HG02885 (cell line): ENCODE measurements at regions not wholly inside any gene's neighbourhood (a gene's known extent, or its start where the extent isn't known, plus 50 kb on each side); places are given as distances from the start of the nearest gene placed in this dataset.
A peak's percentile ranks its signal among the peaks of the same experiment; 100 is the strongest.

Experiments
- ATAC-seq: cut with Tn5 transposase; IDR thresholded peaks from one replicate; pipeline ENCODE4 v1.9.1; 2021; ENCODE audit warnings: mild to moderate bottlenecking; ENCODE audit not compliant: unreplicated experiment, poor library complexity

GRCh38 chr21:27722095-27722494 lies 755.2 kb upstream of the ADAMTS5 start:
- ATAC-seq, result no peak

- no peak for ATAC-seq
Measured at GRCh38 chr21:27721675-27722074, 754.8 kb upstream of the ADAMTS5 start.

- ATAC-seq, result no peak
Measured at GRCh38 chr21:27719226-27719625, 752.3 kb upstream of the ADAMTS5 start.

GRCh38 chr21:27715131-27715530 lies 748.2 kb upstream of the ADAMTS5 start:
- ATAC-seq, result no peak

GRCh38 chr21:27713154-27714109 lies 746.5 kb upstream of the ADAMTS5 start:
- no peak for ATAC-seq

GRCh38 chr21:27704567-27705166 lies 737.8 kb upstream of the ADAMTS5 start:
- ATAC-seq, result no peak

- ATAC-seq, result no peak
Measured at GRCh38 chr21:27703791-27704190, 736.9 kb upstream of the ADAMTS5 start.

- peak; percentile 58 for ATAC-seq
Measured at GRCh38 chr21:27700974-27701614, 734.2 kb upstream of the ADAMTS5 start.

- ATAC-seq, result no peak
Measured at GRCh38 chr21:27695246-27695645, 728.4 kb upstream of the ADAMTS5 start.

GRCh38 chr21:27694667-27695066 lies 727.8 kb upstream of the ADAMTS5 start:
- no peak for ATAC-seq

GRCh38 chr21:27693376-27693775 lies 726.5 kb upstream of the ADAMTS5 start:
- no peak for ATAC-seq

GRCh38 chr21:27691516-27691915 lies 724.6 kb upstream of the ADAMTS5 start:
- ATAC-seq, result no peak

- ATAC-seq, result no peak
Measured at GRCh38 chr21:27691006-27691405, 724.1 kb upstream of the ADAMTS5 start.

GRCh38 chr21:27690426-27690825 lies 723.5 kb upstream of the ADAMTS5 start:
- ATAC-seq, result no peak

GRCh38 chr21:27688773-27689172 lies 721.9 kb upstream of the ADAMTS5 start:
- ATAC-seq, result no peak

GRCh38 chr21:27683292-27683691 lies 716.4 kb upstream of the ADAMTS5 start:
- ATAC-seq, result no peak

GRCh38 chr21:27681841-27682240 lies 715.0 kb upstream of the ADAMTS5 start:
- ATAC-seq, result no peak

GRCh38 chr21:27681038-27681437 lies 714.1 kb upstream of the ADAMTS5 start:
- no peak for ATAC-seq

GRCh38 chr21:27680181-27680580 lies 713.3 kb upstream of the ADAMTS5 start:
- ATAC-seq, result no peak

GRCh38 chr21:27678511-27678910 lies 711.6 kb upstream of the ADAMTS5 start:
- ATAC-seq, result no peak

- no peak for ATAC-seq
Measured at GRCh38 chr21:27677546-27677945, 710.7 kb upstream of the ADAMTS5 start.
